DND-41 (cell line): ENCODE measurements at regions not wholly inside any gene's neighbourhood (a gene's known extent, or its start where the extent isn't known, plus 50 kb on each side); places are given as distances from the start of the nearest gene placed in this dataset.

Source experiments
- ATAC-seq: fragments of 200-7000 bp; cut with Tn5 transposase; 3 replicates; pipeline ENCODE4 v1.9.1; 2021; ENCODE audit warnings: low read depth; ENCODE audit not compliant: insufficient read depth
- DNase-seq: peaks from one replicate; pipeline ENCODE4 v3.0.0-alpha.2; 2020
- H2AFZ ChIP-seq: 2 replicates; pipeline ENCODE4 v1.6.0; 2012; ENCODE audit warnings: low read depth, low read length
- H3K27ac ChIP-seq: 2 replicates; pipeline ENCODE4 v1.5.1; 2012; ENCODE audit warnings: low read length, inconsistent platforms
- H3K27me3 ChIP-seq: fragments of 200-600 bp; sonication (generic); 2 replicates; pipeline ENCODE4 v1.6.0; 2012; ENCODE audit warnings: low read length, mild to moderate bottlenecking, inconsistent platforms; ENCODE audit not compliant: insufficient read depth, poor library complexity
- H3K36me3 ChIP-seq: 2 replicates; pipeline ENCODE4 v1.5.1; 2012; ENCODE audit warnings: low read length, inconsistent platforms; ENCODE audit not compliant: insufficient read depth
- H3K4me1 ChIP-seq: 2 replicates; pipeline ENCODE4 v1.5.1; 2012; ENCODE audit warnings: mild to moderate bottlenecking, low read length; ENCODE audit not compliant: insufficient read depth
- H3K4me2 ChIP-seq: 2 replicates; pipeline ENCODE4 v1.6.0; 2012; ENCODE audit warnings: mild to moderate bottlenecking, moderate library complexity, low read length, inconsistent platforms; ENCODE audit not compliant: insufficient read depth
- H3K4me3 ChIP-seq, 2 experiments: fragments of 200-600 bp in 1 of 2; shearing (Covaris generic) in 1 of 2; 2 replicates each; pipeline ENCODE4 v1.5.1; 2012 to 2016; ENCODE audit warnings: inconsistent platforms in 2 of 2, low read length in 2 of 2, mild to moderate bottlenecking in 2 of 2, low read depth in 1 of 2, moderate library complexity in 1 of 2
- H3K79me2 ChIP-seq: 2 replicates; pipeline ENCODE4 v1.6.0; 2012; ENCODE audit warnings: low read length, inconsistent platforms; ENCODE audit not compliant: insufficient read depth
- H3K9ac ChIP-seq: 2 replicates; pipeline ENCODE4 v1.6.0; 2012; ENCODE audit warnings: low read depth, mild to moderate bottlenecking, inconsistent platforms, low read length, moderate library complexity
- H3K9me3 ChIP-seq: 2 replicates; pipeline ENCODE4 v1.5.1; 2012; ENCODE audit warnings: low read length, moderate library complexity, mild to moderate bottlenecking, inconsistent platforms; ENCODE audit not compliant: insufficient read depth, severe bottlenecking
- H4K20me1 ChIP-seq: 2 replicates; pipeline ENCODE4 v1.6.0; 2012; ENCODE audit warnings: low read length; ENCODE audit not compliant: insufficient read depth
- EZH2 ChIP-seq: IDR thresholded peaks from 3 replicates; pipeline ENCODE4 v1.6.1; 2012; ENCODE audit warnings: borderline replicate concordance, low read depth, mild to moderate bottlenecking, moderate library complexity, low read length, inconsistent platforms; ENCODE audit not compliant: severe bottlenecking
- TF ChIP-seq, protein P1 (sequence below): IDR thresholded peaks from 2 replicates; pipeline ENCODE4 v1.5.1; 2012; ENCODE audit warnings: borderline replicate concordance, low read length, moderate library complexity, mild to moderate bottlenecking; ENCODE audit not compliant: poor library complexity, severe bottlenecking; ENCODE audit errors: extremely low read depth

DNA sequence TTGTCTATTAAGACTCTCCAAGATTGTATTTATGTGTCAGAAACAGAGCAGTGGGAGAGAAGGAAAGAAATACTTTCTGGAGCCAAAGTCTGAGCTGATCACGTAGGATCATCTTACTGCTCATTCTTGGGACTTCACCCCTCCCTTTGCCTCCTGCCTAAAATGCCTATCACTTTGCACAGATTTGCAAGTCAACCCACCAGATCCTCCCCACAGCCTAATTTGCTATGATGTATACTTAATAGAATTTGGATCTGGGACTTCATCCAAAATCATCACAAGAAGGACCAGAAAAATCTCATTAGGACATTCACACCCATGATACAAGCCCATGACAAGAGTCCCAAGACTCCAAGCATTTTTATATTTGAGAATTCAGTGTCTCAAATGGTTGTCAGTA is 290.2 kb downstream of the FBXW7 start:
- Histone ChIP-seq H3K4me2 (no peak overlapping the region), H3K27me3 (no peaks in the 10 kb centered on the region), H3K9me3 (no peaks in the 10 kb centered on the region), H3K9ac (no peak overlapping the region), H3K27ac (no peak overlapping the region), H3K79me2 (no peaks in the 10 kb centered on the region), H3K4me3 (no peak overlapping the region), H2AFZ (no peak overlapping the region), H3K36me3 (no peaks in the 10 kb centered on the region), H3K4me1 (no peaks in the 10 kb centered on the region), H4K20me1 (no peaks in the 10 kb centered on the region)
- DNase-seq (no peak), ATAC-seq (no peak)
- TF ChIP-seq, protein P1, sequence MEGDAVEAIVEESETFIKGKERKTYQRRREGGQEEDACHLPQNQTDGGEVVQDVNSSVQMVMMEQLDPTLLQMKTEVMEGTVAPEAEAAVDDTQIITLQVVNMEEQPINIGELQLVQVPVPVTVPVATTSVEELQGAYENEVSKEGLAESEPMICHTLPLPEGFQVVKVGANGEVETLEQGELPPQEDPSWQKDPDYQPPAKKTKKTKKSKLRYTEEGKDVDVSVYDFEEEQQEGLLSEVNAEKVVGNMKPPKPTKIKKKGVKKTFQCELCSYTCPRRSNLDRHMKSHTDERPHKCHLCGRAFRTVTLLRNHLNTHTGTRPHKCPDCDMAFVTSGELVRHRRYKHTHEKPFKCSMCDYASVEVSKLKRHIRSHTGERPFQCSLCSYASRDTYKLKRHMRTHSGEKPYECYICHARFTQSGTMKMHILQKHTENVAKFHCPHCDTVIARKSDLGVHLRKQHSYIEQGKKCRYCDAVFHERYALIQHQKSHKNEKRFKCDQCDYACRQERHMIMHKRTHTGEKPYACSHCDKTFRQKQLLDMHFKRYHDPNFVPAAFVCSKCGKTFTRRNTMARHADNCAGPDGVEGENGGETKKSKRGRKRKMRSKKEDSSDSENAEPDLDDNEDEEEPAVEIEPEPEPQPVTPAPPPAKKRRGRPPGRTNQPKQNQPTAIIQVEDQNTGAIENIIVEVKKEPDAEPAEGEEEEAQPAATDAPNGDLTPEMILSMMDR: no peak
- TF ChIP-seq EZH2: no peak

DNA sequence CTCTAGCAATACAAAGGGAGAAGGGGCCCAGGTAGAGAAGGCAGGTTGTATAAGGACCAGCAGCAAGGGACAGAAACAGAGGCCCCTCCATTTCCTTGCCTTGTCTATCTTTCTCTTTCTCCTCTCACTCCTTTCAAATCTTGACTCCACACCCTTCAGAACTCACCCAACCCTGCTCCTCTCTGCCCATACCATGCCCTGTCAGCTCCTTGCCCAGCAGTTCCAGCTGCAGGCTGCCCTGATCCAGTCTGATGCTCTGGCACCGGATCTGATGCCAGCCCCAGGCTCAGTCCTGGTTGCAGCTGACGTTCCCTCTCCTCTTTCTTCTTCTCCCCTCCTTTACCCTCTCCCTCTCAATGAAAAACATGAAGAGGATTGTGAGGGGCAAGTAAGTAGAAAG is 291.2 kb downstream of the FBXW7 start:
- TF ChIP-seq EZH2: no peak
- Histone ChIP-seq H3K27ac (no peak overlapping the region), H3K9ac (no peak overlapping the region), H4K20me1 (no peaks in the 10 kb centered on the region), H3K27me3 (no peaks in the 10 kb centered on the region), H3K9me3 (no peaks in the 10 kb centered on the region), H3K4me2 (no peak overlapping the region), H3K79me2 (no peaks in the 10 kb centered on the region), H3K4me1 (no peaks in the 10 kb centered on the region), H3K36me3 (no peaks in the 10 kb centered on the region), H3K4me3 (no peak overlapping the region), H2AFZ (no peak overlapping the region)
- DNase-seq (no peak), ATAC-seq (no peak)

DNA sequence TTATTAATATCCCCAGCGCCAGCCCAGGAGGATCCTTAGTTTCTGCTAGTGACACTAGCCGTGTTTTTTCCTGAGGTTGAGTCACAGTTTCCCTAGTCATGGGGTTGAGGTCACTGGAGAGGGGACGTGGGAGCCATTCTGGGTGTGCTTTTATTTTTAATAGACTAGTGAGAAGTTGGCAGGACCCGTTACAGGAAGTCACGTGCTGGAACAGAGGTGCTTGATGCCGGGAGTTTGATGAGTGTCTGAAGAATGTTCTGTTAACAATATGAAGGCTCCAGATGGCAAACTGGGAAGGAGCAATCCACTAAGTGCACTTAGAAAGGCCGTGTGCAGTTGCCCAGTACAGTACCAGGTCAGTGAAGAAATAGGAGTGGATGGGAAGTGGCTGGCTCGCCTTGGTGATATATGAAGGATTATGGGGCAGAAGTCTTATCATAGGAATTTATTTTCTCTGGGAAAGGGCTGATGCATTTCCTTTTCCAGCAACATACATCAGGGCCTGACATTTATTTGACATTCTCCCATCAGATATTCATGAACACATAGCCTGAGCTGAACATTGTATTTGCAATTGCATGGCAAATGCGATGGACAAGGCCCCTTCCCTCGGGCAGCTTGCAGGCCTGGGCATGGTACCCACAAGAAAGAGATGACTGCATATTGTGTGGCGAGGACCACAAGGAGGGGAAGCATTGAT is 291.8 kb downstream of the FBXW7 start:
- H3K79me2 ChIP-seq: no peaks in the 10 kb centered on the region
- no peak overlapping the region for H2AFZ ChIP-seq
- no peak overlapping the region for H3K27ac ChIP-seq
- no peaks in the 10 kb centered on the region for H3K9me3 ChIP-seq
- H3K36me3 ChIP-seq: no peaks in the 10 kb centered on the region
- ATAC-seq (no peak), DNase-seq (no peak)
- H3K4me1 ChIP-seq: no peaks in the 10 kb centered on the region
- TF ChIP-seq EZH2: no peak
- TF ChIP-seq, protein P1: no peak
- no peak overlapping the region for H3K4me3 ChIP-seq
- H4K20me1 ChIP-seq: no peaks in the 10 kb centered on the region
- no peak overlapping the region for H3K9ac ChIP-seq
- H3K27me3 ChIP-seq: no peaks in the 10 kb centered on the region
- H3K4me2 ChIP-seq: no peak overlapping the region

DNA sequence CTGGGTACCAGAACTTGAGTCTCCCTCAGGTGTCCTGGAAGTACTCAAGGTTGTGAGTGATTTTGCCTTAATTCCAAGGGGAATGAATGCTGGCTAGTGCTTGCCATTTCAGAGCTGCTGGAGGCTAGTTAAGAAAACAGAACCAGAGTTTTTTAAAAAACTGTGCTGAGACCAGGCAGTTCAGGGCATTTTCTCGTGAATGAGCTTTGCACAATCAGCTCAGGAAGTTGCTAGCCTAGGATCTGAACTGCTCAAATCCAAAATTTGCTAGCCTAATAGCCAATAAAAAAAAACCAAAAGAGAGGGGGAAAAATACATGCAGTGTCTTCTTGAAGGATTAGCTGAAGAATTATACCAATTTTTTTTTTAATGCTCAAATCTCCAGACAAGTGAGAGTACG is 292.7 kb downstream of the FBXW7 start:
- Histone ChIP-seq H3K36me3 (no peaks in the 10 kb centered on the region), H3K4me1 (no peaks in the 10 kb centered on the region), H3K27me3 (no peaks in the 10 kb centered on the region), H3K9ac (no peak overlapping the region), H3K79me2 (no peaks in the 10 kb centered on the region), H3K9me3 (no peaks in the 10 kb centered on the region), H3K4me3 (no peak overlapping the region), H4K20me1 (no peaks in the 10 kb centered on the region), H3K4me2 (no peak overlapping the region), H3K27ac (no peak overlapping the region), H2AFZ (no peak overlapping the region)
- DNase-seq (no peak), ATAC-seq (no peak)
- no peak for TF ChIP-seq EZH2
- TF ChIP-seq, protein P1: no peak
